HG03060 (cell line): ENCODE measurements at regions not wholly inside any gene's neighbourhood (a gene's known extent, or its start where the extent isn't known, plus 50 kb on each side); places are given as distances from the start of the nearest gene placed in this dataset.

Experiments used
- ATAC-seq: cut with Tn5 transposase; IDR thresholded peaks from one replicate; pipeline ENCODE4 v1.9.1; 2021; ENCODE audit warnings: low read depth, moderate number of reproducible peaks; ENCODE audit not compliant: unreplicated experiment

DNA sequence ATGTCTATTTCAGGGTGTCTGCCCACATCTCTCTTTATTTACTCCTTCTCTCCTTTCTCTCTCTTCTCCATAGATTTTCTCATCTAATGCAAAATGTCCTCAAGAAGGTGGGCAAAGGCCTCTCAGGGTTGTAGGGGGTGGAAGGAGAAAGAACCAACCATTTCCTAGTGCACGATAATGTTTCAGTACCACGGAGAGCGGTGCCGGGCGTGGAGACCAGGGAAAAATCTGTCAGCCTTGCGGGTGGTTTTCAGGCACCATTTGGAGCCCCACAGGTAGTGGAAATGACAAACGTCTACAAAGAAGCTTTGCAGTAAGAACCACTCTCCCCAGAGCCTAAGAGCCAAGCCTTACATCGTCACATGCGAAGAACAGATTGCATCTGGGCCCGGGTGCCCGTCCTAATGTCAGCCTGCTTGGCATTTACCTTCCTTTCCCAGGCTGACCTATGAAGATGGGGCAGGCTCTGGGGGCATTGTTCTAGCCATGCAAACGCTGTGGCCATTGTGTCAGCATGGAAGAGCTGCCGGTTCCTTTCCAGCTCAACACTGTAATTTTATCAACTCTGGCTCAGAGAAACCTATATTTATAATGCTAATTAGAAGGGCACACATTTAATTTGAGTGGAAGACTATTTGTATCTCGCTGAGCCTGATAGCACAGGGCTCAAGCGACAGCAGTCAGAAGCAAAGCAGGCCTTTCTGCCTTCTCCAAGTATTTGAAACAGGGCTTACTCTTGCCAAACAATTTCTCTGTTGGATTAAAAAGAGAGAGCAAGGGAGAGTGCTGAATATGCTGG, 430.1 kb upstream of the WWC1 start:
- no peak for ATAC-seq

DNA sequence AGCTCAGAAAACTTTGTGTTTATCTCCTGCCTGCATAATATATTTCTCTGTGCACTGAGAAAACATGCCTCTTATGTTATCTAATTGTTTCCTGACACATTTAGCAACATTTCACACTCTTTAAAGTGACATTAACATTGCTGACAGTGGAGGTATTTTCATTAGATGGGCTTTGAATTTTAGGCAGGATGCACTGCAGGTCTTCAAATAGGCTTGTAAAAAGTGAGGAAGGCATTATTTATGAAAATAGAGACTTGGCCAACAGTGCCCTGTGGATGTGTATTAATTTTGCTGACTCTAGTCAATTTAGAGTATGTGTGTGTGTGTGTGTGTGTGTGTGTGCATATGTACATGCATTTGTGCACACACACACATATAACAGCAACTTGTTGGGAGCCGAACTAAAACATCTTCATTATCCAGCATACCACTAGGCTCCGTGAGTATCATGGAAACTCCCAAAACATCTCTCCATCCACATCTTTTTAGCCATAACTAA, 429.5 kb upstream of the WWC1 start:
- ATAC-seq = no peak

- ATAC-seq = no peak
Observed at GRCh38 chr5:167863883-167864282, 427.6 kb upstream of the WWC1 start.

DNA sequence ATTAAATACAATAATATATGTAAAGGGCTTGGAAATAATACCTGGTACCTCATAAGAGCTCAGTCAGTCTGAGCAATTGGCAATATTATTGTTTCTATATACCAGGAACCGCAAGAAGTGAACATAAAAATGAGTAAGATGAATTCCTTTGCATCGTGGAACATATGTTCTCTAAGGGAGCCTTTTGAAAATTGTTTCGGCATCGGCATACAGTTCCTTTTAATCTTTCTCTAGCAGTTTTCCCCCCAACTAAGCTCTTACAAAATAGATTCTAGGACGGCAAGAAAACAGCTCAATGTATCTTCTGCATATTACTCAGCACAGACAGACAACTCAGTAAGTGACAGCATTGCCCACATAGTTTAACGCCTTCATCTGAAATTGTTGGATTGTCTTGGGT, 426.6 kb upstream of the WWC1 start:
- ATAC-seq = no peak

- ATAC-seq = no peak
Observed at GRCh38 chr5:167866797-167867196, 424.6 kb upstream of the WWC1 start.

DNA sequence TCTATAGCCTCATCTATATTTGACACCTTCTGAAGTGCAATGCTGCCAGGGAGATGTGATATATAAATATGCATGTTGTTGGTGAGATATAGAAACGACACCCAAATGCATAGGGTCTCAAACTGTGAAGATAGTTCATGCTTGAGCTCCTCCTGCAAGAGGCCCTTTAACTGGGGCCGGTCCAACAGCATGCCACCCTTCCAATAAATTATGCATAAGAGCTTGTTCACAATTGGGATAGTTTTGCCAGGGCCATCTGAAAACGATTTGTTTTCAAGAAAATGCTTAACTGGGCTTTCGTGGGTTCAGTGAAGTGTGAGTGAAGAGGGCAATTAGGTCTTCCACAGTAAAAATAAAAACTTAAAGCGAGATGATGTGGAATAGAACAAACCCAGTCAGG, 424.2 kb upstream of the WWC1 start:
- no peak for ATAC-seq

DNA sequence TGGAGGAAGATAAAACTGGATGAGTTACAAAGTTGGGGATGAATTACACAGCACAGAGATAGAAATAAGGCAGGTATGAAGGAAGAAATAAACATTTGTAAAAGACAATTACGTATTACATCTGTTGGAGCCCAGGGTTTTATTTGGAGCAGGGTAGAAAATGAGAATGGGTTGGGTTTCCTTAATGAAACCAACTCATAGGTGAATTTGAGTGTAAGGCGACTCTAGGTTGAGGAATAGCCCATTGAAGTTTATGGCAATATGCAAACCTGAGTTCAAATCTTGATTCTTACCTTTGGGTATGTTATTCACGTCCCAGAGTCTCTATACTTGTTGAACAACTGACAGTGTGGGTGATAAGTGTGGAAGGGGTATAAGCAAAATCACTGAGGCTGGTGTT, 422.3 kb upstream of the WWC1 start:
- no peak for ATAC-seq

DNA sequence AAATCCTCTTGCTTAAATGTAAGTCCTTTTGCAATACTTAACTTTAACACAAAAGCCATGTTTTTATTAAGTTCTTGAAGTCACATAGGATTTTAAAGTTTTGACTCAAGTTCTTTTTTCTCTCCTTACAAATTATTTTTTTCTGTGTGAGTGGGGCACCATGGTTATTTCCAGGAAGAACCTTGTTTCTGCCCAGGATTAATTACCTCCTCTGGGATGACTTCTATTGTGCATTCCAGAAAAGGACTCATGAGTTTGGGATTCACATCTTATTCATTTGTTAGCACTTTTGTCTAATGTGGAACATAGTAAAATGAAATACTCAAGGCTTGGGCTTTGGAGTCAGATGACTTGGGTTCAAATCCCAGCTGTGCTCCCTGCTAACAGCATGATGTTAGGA, 421.4 kb upstream of the WWC1 start:
- ATAC-seq = no peak

- ATAC-seq = no peak
Observed at GRCh38 chr5:167871091-167871490, 420.4 kb upstream of the WWC1 start.

- ATAC-seq = no peak
Observed at GRCh38 chr5:167872791-167873190, 418.7 kb upstream of the WWC1 start.

DNA sequence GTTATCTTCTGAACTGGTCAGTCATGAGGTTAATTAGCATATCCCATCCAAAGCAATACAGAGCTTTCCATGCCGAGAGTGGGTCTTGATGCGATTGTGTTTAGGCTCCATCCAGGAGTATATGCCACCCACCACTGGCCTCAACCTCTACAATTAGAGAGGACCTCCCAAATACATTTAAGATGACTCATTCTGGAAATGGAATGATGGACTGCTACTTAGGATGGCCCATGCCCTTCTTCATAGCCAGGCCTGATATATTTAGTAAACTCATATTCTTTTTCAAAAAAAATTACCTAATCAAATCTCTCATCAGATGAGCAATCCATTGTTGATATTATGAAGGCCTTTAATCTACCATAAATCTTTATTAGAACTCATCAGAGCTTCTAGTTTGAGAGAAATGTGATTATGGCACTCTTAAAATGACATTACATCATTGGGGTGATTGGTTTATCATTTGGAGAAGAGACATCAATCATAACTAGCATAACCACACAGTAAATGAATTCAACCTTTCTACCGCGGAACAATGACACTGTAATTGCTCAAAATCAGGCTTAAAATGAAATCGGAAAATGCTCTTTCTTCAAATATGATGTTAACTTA, 414.2 kb upstream of the WWC1 start:
- no peak for ATAC-seq

GRCh38 chr5:167877924-167878323, 413.5 kb upstream of the WWC1 start:
- no peak for ATAC-seq

GRCh38 chr5:167880420-167880819, 411.0 kb upstream of the WWC1 start:
- no peak for ATAC-seq

DNA sequence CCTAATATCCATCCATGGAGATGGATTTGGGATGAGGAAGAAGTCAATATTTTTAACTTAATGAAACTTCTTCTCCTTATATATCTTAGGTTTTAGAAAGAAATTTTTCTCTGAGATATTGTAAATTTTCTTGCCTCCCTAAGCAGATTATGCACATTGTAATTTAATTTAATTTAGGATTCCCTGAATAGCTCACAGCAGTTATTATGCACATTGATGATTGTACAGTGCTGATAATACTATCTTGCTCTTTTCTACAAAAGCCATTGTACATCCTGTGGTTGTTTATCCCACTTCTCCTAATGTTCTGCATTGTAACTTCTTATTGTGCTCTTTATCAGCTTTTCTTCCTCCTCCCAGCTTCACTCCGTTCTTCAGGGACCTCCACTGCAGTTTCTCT, 410.4 kb upstream of the WWC1 start:
- ATAC-seq = no peak

DNA sequence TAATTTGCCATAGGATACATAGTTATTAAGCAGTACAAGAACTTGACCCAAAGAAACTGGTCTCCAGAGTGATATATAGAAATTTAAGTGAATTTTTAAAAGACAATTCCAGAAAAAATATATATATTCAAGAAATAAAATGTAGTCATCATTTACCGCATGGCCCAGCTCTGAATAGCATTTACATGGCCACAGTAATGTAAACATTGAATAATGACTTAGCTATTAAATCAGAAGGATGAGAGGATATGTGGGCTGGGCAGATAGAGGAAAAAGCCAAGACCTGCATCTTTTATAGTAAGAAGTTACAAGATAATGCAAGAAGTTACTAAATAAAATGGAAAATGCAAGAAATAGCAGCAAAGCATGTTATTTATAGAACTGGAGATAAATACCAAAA, 405.2 kb upstream of the WWC1 start:
- no peak for ATAC-seq

GRCh38 chr5:167888393-167888792, 403.1 kb upstream of the WWC1 start:
- ATAC-seq = no peak

- no peak for ATAC-seq
Observed at GRCh38 chr5:167889276-167889675, 402.2 kb upstream of the WWC1 start.

GRCh38 chr5:167892352-167893115, 398.9 kb upstream of the WWC1 start:
- ATAC-seq = no peak

- no peak for ATAC-seq
Observed at GRCh38 chr5:167893271-167893670, 398.2 kb upstream of the WWC1 start.

- no peak for ATAC-seq
Observed at GRCh38 chr5:167894631-167895472, 396.6 kb upstream of the WWC1 start.
